ENCODE measurements at regions not wholly inside any gene's neighbourhood (a gene's known extent, or its start where the extent isn't known, plus 50 kb on each side); places are given as distances from the start of the nearest gene placed in this dataset.
A peak's percentile ranks its signal among the peaks of the same experiment; 100 is the strongest.

DNA sequence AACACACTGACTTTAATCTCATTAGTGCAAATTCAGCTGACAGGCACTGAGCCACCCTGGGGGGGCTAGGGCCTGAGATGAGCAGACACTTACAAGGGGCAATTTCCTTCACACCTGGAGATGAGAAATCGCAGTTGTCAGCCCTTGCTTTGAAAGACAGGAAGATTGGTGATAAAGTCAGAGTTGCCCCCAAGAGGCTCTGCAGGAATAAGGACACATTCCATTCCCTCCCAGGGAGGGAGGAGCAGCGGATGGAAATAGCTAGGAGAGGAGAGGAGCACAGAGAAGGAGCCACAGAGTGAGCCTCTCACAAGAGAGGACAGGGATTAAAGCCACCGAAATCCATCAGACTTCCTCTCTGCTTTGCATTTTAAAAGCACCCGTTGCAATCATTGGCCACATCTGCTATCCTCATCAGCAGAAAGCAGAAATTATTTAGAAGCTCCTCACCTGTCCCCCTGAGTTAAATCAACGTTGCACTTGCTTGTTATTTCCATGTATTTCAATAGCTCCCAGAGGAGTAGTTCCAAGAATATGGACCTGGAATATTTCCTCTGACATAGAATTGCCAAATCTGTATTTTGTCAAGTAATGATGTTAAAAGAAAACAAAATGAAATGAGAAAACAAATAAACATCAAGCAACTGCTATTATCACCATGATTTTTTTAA is 213.7 kb downstream of the BARX2 start:
- no peak for DNase-seq (ENCODE audit: extremely low read depth in 1 of 11, low read depth in 9 of 11, low spot score in 4 of 11)

DNA sequence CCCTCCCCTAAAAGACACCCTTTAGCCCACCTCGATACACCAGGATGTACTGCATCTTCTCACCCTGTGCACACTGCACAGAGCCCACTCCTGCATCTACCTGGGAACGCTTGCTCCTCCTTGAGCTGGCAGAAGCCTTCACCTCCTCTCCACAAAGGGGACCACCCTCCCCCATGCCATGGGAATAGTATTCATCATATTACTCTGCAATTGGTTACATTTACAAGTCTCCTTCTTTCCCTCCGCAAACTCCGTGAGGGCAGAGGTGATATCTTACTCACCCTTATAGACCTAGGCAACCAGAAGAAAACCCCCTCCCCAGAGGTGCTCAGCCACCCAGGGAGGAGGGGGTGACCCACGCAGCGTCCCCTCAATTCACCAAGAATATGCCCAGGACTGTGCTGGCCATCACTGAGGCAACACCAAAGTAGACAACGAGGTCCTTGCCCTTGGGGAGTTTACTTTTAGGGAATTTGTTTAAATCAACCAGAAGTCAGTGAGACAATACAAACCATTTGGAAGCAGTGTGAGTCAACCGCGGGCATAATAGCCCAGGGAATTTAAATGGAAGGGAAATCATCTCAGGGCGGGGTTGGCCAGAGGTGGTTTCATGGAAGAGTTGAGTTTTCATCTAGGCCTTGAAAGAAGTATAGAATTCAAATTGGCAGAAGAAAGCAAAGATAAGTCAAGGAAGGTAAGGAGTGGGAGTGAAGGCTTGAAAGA is 214.5 kb downstream of the BARX2 start:
- DNase-seq (ENCODE audit: extremely low read depth in 1 of 11, low read depth in 9 of 11, low spot score in 4 of 11) = no peak

DNA sequence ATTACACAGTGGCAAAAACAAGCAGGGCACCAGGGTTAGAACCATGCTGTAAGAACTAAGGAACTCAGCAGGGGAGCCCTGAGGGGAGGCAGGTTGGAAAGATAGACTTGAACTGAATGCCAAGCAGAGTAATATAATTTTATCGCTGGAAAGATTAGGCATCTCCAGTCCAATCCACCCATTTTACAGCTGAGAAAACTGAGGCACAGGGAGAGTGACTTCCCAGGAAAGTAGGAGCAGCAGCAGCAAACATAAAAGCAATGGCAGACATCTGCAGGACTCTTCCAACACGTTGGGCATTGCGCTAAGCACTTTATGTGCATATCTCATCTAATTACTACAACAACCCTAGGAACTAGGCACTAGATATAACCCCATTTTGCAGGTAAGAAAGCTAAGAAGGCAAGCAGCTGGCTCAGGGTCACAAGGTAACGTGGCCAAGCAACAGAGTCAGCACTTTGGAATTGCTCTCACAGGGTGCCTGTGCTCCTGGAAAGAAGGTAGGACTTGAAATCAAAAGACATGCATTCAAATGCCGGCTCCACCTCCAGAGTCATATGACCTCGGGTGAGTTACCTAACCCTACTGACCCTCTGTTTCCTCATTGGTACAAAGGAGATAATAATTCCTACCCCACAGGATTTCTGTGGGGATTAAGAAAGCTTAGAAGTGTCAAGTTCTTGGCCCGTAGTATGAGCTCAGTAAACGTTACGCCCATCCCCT is 215.3 kb downstream of the BARX2 start:
- no peak for DNase-seq (ENCODE audit: extremely low read depth in 1 of 11, low read depth in 9 of 11, low spot score in 4 of 11)

DNA sequence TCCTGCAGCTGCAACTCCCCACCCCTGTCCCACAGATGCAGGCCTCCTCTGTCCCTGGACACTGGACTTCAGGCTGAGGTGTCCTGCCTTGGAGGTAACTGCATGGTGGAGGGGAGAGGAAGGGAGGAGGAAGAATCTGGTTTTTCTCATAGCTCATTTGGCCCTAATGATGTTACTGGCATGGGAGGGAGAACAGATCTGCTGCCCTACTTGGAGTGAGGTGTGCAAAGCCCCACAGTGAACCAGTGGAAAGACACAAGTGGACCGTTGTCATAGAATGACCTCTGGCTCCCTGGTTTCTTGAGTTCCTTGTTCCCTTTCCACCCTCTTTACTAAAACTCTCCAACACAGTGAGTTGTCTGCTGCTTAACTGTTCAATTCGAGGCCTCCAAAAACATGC is 215.9 kb downstream of the BARX2 start:
- DNase-seq (ENCODE audit: extremely low read depth in 1 of 11, low read depth in 9 of 11, low spot score in 4 of 11) = no peak

DNA sequence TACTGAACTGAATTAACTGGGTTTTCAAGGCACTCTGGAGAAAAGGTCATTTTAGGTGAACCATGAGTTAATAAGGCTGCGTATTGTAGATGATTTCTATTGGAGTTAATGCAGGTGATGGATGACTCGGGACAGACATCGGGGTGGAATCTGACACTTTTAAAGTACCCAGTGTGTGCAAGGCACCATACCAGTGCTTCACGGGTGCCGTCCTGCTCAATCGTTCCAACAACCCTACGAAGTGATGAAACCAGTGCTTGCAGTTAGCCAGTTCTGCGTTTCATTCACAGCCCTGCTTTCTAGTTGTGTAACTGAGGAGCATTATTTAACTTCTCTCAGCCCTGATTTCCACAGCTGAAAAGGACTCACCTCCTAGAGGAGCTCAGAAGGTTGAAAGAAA is 216.5 kb downstream of the BARX2 start:
- DNase-seq (ENCODE audit: extremely low read depth in 1 of 11, low read depth in 9 of 11, low spot score in 4 of 11) = no peak

DNA sequence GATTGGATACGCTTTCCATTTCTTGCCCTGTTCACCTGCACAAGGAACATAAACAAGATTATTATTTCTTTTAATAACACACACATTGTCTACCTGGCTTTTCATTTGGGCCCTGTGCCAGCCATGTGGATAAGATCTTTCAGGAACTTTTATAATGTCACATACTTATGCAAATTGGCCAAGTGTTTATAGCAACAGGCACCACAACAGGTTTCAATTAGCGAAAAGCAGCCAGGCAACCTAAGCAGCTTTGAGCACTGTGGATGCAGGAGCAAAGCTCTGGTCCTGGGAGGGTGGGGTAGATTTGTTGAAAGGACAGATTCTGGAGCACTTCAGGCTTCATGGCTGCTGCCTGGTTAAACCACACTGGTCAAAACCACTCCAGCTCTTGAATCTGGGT is 217.4 kb downstream of the BARX2 start:
- DNase-seq (ENCODE audit: extremely low read depth in 1 of 11, low read depth in 9 of 11, low spot score in 4 of 11) = peak; percentile 15 to 84 (median 49)

DNA sequence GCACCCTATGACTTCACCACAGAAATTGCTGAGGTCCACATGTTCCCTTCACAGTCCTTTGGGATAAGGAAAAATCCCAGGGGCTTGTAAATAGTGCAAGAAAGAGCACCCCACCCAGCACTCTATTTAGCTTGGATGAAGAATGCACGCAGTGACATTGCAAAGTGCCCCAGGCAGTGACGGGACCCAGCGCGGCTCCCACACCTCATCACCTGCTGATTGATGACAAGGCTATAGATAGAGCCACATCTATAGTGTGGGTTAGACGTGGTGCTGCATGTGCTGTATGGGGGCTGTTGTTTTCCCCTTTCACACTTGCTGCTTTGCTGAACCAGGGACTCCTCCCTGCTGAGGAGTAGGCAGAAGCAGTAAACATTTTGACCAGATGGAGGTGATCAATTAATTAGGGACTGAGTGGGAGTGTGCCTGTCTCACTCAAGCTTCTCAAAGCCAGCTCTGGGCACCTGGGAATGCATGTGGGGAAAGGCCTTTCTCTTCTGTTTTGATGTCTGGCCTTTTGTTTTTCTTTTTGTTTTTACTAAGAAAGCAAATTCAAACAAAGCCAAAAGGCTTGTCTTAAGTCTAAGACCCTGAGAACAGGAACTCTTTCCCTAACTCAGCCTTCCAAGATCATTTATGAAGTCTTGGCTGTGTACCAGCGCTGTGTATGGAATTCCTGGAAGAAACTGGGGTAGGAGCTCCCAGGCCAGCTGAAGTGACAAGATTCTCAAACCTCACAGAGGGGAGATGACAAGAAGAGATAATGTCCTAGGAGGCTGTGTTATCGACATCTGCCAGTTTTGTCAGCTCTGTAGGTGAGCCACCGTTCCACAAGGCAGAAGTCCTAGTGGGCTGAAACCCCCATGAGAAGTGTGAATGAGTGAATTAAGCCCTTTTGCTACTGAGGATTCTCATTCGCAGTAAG is 219.7 kb downstream of the BARX2 start:
- DNase-seq (ENCODE audit: extremely low read depth in 1 of 11, low read depth in 9 of 11, low spot score in 4 of 11) = no peak

DNA sequence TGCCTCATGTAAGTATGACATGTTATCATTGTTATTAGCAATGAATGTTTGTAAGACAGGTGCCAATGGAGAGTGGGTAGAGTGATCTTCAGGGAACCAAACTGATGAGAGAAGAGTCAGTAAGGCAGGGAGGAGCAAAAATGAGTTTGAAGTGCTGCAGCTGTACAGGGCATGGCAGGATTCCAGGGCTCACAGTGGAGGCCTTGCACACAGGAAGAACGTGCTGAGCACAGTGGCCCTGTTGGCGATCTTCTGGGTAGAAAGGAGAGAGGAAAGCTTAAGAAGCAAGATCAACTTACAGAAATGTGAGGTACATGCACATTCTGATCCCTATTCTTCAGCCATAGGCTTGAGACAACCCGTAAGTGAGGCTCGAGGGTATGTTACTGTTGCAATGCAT is 219.3 kb upstream of the TMEM45B start:
- no peak for DNase-seq (ENCODE audit: extremely low read depth in 1 of 11, low read depth in 9 of 11, low spot score in 4 of 11)

DNA sequence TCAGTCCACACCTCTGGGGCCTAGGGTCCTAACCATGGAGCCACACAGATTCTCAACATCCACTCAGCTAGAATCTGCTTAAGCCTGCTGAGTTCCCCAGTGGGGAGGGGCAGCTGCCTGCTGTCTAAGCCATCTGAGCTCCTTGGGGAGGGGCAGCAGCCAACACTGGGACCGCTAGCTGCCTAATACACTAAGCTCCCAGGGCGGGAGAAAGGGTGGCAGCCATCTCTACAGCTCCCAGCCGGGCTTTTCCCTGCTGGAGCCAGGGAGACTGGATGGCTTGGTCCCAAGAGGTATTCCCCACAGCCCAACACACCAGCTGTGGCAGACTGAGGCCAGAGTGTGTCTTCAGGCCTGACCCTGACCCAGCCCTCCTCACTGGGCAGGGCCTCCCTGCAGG is 217.3 kb upstream of the TMEM45B start:
- no peak for DNase-seq (ENCODE audit: extremely low read depth in 1 of 11, low read depth in 9 of 11, low spot score in 4 of 11)

DNA sequence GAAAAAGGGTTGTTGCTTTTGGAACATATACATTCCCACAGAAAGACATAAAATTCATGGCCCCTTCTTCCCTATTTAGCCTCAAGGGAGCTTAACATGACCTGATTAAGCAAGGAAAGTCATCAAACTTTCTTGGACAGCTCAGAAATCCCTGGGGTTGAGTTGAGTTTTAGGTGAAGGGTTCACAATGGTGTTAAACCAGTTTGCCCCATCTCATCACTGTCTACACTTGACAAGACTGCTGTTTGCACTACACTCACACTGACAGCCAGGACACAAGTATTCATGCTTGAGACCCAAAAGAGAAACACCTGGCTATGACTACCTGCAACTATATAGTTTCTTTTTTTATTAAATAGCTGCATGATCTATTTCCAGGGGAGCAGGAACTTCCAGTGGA is 209.8 kb upstream of the TMEM45B start:
- no peak for DNase-seq (ENCODE audit: extremely low read depth in 1 of 11, low read depth in 9 of 11, low spot score in 4 of 11)

DNA sequence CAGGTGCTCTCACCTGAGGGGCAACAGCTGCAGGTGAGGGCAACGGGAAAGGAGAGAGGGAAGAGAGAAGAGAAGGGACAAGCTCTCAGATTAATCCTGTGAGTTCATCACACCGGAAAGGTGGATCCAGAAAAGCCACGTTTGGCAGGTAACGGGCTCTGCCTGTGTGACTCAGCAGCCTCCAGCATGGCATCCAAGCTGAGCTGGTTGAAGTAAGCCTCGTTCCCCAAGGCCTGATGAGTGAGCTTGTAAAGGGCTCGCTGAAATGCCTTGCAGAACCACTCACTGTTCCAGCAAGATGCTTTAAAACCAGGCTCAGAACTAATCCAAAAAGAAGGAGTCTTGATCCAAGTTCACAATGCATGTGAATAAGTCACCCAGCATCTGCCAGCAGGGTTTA is 206.9 kb upstream of the TMEM45B start:
- DNase-seq (ENCODE audit: extremely low read depth in 1 of 11, low read depth in 9 of 11, low spot score in 4 of 11) = no peak

DNA sequence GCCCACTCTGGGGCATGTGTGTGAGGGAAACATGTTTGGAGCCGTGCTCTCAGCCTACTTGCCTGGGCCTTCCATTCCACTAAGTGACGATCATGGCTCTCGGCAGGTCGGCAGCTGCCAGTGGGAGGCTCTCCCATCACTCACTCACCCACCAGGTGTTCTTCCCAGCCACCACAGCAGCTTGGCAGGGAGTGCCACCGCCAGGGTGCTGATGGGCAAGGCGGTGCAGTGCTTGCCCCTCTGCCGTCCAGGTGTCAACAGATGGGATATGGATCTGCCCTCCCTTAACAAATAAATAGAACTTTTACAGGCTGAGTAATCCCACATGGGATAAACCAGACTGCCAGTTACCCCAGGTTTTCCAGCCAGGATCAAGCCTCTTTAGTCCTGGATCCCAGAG is 205.5 kb upstream of the TMEM45B start:
- no peak for DNase-seq (ENCODE audit: extremely low read depth in 1 of 11, low read depth in 9 of 11, low spot score in 4 of 11)

DNA sequence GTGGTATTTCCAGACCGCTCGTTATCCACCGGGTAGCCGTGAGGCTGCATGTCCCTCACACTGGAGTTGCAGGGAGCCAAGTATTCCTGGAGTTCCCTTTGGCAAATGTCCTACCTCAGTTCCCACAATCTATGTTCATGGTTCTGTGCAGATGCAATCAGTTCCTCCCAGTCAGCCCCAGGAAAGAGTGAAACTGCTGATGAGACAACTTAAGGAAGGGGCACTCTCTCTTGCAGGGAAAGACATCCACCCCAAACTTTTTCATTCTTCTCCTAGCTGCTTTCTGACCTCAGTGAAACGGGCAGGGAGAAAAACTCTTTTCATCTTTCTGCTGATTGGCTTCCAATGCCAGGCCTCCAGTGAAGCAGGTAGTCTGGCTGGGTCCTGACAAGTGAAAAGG is 205.1 kb upstream of the TMEM45B start:
- no peak for DNase-seq (ENCODE audit: extremely low read depth in 1 of 11, low read depth in 9 of 11, low spot score in 4 of 11)

DNA sequence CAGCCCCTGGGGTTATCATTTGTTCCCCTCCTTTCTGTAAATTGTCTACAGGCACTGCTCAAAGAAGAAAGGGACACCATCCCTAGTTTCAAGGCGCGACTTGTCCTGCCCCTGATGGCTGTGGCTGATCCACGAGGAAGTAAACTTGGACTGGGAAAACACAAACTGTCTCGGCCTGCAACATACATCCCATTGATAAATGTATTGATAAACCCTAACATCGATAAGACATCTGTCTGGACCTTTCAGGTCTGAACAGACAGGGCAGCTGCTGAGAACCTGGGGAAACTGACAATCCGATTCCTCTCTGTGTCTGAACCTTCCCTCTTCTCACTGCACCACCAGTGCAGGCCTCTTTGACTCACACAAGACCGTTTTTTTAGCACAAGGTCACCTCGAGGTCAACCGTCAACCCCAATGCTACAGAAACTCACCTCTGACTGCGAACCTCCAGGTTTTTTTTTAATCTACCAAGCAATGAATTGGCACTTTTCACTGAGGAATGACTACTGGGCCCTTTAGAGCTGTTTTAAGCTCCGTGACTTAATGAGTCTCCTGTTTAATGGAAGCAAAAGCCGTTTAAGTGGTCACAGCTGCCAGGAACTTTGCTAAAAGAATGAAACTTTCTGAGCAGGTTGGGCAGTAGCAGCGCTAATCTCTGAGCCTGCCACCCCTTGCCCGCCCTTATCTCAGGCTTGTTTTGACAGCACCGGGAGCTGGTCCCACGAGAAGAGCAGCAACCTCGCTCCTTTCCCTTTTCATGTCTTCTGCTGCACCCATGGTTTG is 203.8 kb upstream of the TMEM45B start:
- no peak for DNase-seq (ENCODE audit: extremely low read depth in 1 of 11, low read depth in 9 of 11, low spot score in 4 of 11)

DNA sequence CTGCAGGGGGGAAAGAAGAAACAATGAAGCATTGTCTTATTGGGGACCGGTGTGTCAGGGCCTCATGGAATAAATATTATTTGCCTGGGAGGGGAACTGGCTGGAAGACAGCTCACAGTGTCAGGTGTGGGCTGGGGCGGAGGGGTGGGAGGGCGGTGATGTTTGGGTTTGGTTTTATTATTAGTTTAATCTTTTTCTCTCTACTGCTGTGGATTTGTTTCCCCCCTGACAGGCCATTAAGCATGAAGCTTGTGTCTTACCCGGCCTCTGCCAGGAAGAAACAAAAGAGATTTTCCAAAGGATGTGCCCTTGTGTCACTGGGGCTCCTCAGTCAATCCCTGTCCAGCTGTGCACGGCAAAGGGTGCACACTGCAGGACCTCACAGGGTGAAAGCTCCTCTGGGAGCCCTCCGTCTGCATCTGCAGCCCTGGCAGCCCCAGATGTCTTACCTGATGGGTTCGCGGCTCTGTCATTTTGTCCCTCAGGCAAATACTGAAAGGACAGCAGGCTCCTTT is 203.1 kb upstream of the TMEM45B start:
- DNase-seq (ENCODE audit: extremely low read depth in 1 of 11, low read depth in 9 of 11, low spot score in 4 of 11) = no peak

DNA sequence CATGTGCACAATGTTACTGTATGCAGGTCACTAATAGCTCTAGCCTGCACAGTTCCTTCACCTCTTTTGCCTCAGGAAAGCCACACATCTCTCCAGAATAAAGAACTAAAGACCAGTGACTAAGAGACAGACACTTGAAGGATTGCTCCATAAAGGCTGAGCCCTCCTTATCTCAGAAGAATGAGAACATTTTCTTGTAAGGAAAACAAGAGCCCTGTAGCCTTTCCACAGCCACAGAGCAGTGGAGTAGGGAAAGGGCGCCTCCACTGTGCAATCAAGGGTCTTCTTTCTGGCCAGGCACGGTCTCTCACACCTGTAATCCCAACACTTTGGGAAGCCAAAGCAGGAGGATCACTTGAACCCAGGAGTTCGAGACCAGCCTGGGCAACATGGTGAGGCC is 202.6 kb upstream of the TMEM45B start:
- no peak for DNase-seq (ENCODE audit: extremely low read depth in 1 of 11, low read depth in 9 of 11, low spot score in 4 of 11)

DNA sequence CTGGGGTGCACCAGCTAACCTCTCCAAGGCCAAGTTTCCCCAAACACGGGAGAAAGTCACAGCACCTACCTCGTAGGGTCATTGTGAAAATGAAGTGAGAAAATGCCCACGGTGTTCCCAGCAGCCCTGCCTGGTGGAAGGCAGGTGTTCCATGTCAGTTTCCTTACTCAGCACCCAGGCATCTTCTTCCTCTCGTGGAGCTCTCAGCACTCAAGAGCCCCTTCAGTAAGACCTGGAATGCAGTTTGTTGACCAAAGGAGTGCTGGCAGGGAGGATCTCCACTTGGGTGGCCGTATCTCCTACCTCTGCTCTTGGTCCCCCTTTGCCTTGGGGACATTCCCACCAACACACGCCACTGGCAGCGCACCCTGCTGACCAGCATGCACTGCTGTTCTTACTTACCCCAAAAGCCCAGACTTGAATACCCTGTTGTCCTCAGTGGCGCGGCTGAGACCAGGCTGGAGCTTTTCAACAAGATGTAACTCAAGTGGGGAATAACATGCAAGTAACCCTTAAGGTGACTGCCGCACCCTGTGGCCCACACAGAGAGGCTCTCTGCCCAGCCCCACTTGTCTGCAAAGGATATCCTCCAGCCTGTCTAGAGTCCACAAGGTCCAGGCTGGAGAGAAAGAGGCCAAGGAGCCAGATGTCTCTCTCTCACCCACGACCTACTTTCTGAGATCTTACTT is 201.2 kb upstream of the TMEM45B start:
- DNase-seq (ENCODE audit: extremely low read depth in 1 of 11, low read depth in 9 of 11, low spot score in 4 of 11) = no peak

DNA sequence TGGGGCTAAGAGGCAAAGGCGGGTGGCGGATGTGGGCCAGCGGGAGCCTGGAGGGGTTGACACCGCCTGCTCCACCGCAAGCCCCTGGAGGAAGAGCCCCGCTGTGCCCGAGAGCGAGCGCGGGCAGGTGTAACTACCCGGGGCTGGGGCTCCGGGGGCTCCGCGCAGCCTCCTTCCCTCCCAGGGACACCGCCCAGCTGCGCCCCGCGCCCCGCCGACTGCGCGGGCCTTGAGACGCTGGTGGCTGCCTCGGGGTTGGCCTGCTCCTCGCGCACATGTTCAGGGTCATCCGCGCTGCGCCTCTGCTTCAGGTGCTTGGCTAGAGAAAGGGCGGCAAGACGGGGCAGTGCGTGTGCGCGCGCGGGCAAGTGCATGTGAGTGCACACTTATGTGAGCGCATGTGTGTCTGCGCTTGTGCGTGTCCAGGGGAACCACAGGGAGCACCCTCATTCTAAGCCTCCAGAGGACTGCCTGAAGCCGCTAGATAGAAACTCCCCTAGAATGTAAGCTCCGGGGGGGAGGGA is 197.5 kb upstream of the TMEM45B start:
- no peak for DNase-seq (ENCODE audit: extremely low read depth in 1 of 11, low read depth in 9 of 11, low spot score in 4 of 11)
